NCI-H748 treated with DMSO at 0.1 percent for 48 hours (cell line): ENCODE measurements at regions not wholly inside any gene's neighbourhood (a gene's known extent, or its start where the extent isn't known, plus 50 kb on each side); places are given as distances from the start of the nearest gene placed in this dataset.
"Not testable (repeated sequence)": the region's sequence is repeated elsewhere in the genome, so short reads cannot be mapped to it uniquely, and the experiment has no call there.

ENCODE experiments used
- DNase-seq: peaks from one replicate; lab custom pipeline; 2025; lab: John Stamatoyannopoulos, UW

- DNase-seq: no peak
These were observed 143.6 kb upstream of the KLF6 start for GRCh38 chr10:3928569-3928968.

GRCh38 chr10:3928078-3928477 is 143.1 kb upstream of the KLF6 start:
- no peak for DNase-seq

- DNase-seq: no peak
These were observed 141.9 kb upstream of the KLF6 start for GRCh38 chr10:3926675-3927525.

GRCh38 chr10:3926258-3926657 is 141.2 kb upstream of the KLF6 start:
- no peak for DNase-seq

GRCh38 chr10:3925184-3925583 is 140.2 kb upstream of the KLF6 start:
- no peak for DNase-seq

GRCh38 chr10:3924344-3924743 is 139.3 kb upstream of the KLF6 start:
- DNase-seq: no peak

GRCh38 chr10:3923033-3923432 is 138.0 kb upstream of the KLF6 start:
- no peak for DNase-seq

GRCh38 chr10:3919709-3920308 is 134.8 kb upstream of the KLF6 start:
- no peak for DNase-seq

GRCh38 chr10:3917392-3917791 is 132.4 kb upstream of the KLF6 start:
- not testable (repeated sequence) for DNase-seq

GRCh38 chr10:3914733-3915132 is 129.7 kb upstream of the KLF6 start:
- DNase-seq: no peak

- no peak for DNase-seq
These were observed 126.9 kb upstream of the KLF6 start for GRCh38 chr10:3911713-3912442.

GRCh38 chr10:3911241-3911640 is 126.2 kb upstream of the KLF6 start:
- DNase-seq: no peak

GRCh38 chr10:3909339-3909738 is 124.3 kb upstream of the KLF6 start:
- no peak for DNase-seq

GRCh38 chr10:3908183-3908582 is 123.2 kb upstream of the KLF6 start:
- DNase-seq: no peak

- DNase-seq: no peak
These were observed 122.5 kb upstream of the KLF6 start for GRCh38 chr10:3907514-3907913.

- DNase-seq: no peak
These were observed 121.6 kb upstream of the KLF6 start for GRCh38 chr10:3906511-3907111.

GRCh38 chr10:3904419-3904960 is 119.5 kb upstream of the KLF6 start:
- DNase-seq: no peak

- no peak for DNase-seq
These were observed 117.9 kb upstream of the KLF6 start for GRCh38 chr10:3902809-3903410.

GRCh38 chr10:3902054-3902808 is 117.2 kb upstream of the KLF6 start:
- DNase-seq: no peak

- no peak for DNase-seq
These were observed 116.4 kb upstream of the KLF6 start for GRCh38 chr10:3901370-3901769.

GRCh38 chr10:3900391-3900790 is 115.4 kb upstream of the KLF6 start:
- no peak for DNase-seq
